ENCODE measurements at regions not wholly inside any gene's neighbourhood (a gene's known extent, or its start where the extent isn't known, plus 50 kb on each side); places are given as distances from the start of the nearest gene placed in this dataset.

GRCh38 chr13:44014501-44014900 is 134.8 kb downstream of the LACC1 start:
- CTCF ChIA-PET = interaction anchor here (1.0 kb wide), 1 partner anchor 34 kb away, joined by 3 read pairs; no protein-coding TSS in a partner anchor
- no peak for DNase-seq (ENCODE audit: extremely low spot score)
- POLR2A ChIA-PET = no interaction called here
- TF ChIP-seq SP1 (IDR thresholded peaks at IDR 0.05) (no peak), ARNT (IDR thresholded peaks at IDR 0.05) (no peak), LEF1 (IDR thresholded peaks at IDR 0.05; ENCODE audit: borderline replicate concordance) (no peak), ELF4 (IDR thresholded peaks at IDR 0.05) (no peak), L3MBTL2 (conservative IDR thresholded peaks at IDR 0.05) (no peak), ZNF384 (IDR thresholded peaks at IDR 0.05) (no peak), HDGF (IDR thresholded peaks at IDR 0.05; ENCODE audit: borderline replicate concordance) (no peak), FOXK2 (IDR thresholded peaks at IDR 0.05) (no peak)

GRCh38 chr13:44015118-44015517 is 135.4 kb downstream of the LACC1 start:
- POLR2A ChIA-PET = no interaction called here
- DNase-seq (ENCODE audit: extremely low spot score) = no peak
- TF ChIP-seq ELF4 (IDR thresholded peaks at IDR 0.05) = no peak
- no peak for TF ChIP-seq NFRKB (IDR thresholded peaks at IDR 0.05)
- TF ChIP-seq TARDBP (IDR thresholded peaks at IDR 0.05) = no peak
- TF ChIP-seq L3MBTL2 (conservative IDR thresholded peaks at IDR 0.05) = no peak
- TF ChIP-seq PKNOX1 (IDR thresholded peaks at IDR 0.05) = no peak
- no peak for TF ChIP-seq LEF1 (IDR thresholded peaks at IDR 0.05; ENCODE audit: borderline replicate concordance)
- TF ChIP-seq BHLHE40 (IDR thresholded peaks at IDR 0.05; ENCODE audit: borderline replicate concordance) = no peak
- TF ChIP-seq FOXA1 (IDR thresholded peaks at IDR 0.05) = no peak
- TF ChIP-seq FOXK2 (IDR thresholded peaks at IDR 0.05) = no peak
- TF ChIP-seq SUZ12 (IDR thresholded peaks at IDR 0.05) = no peak
- TF ChIP-seq ZNF384 (IDR thresholded peaks at IDR 0.05) = no peak
- no peak for TF ChIP-seq FOXM1 (IDR thresholded peaks at IDR 0.05; ENCODE audit: borderline replicate concordance)
- CTCF ChIA-PET = no interaction called here

- POLR2A ChIA-PET = no interaction called here
- no peak for DNase-seq (ENCODE audit: extremely low spot score)
- TF ChIP-seq LEF1 (IDR thresholded peaks at IDR 0.05; ENCODE audit: borderline replicate concordance) (no peak), ZNF384 (IDR thresholded peaks at IDR 0.05) (no peak), HDGF (IDR thresholded peaks at IDR 0.05; ENCODE audit: borderline replicate concordance) (no peak), L3MBTL2 (conservative IDR thresholded peaks at IDR 0.05) (no peak), ARNT (IDR thresholded peaks at IDR 0.05) (no peak)
- CTCF ChIA-PET = no interaction called here
Observed at GRCh38 chr13:44015811-44016210, 136.1 kb downstream of the LACC1 start.

GRCh38 chr13:44017756-44018309 is 138.1 kb downstream of the LACC1 start:
- DNase-seq (ENCODE audit: extremely low spot score) = no peak
- ChIA-PET CTCF (no interaction called here), POLR2A (no interaction called here)
- TF ChIP-seq SP1 (IDR thresholded peaks at IDR 0.05) (no peak), ELF4 (IDR thresholded peaks at IDR 0.05) (no peak), FOXK2 (IDR thresholded peaks at IDR 0.05) (no peak)

GRCh38 chr13:44019651-44020050 is 139.9 kb downstream of the LACC1 start:
- CTCF ChIA-PET = no interaction called here
- TF ChIP-seq PKNOX1 (IDR thresholded peaks at IDR 0.05) (no peak), SUZ12 (IDR thresholded peaks at IDR 0.05) (no peak), L3MBTL2 (conservative IDR thresholded peaks at IDR 0.05) (no peak), TARDBP (IDR thresholded peaks at IDR 0.05) (no peak), LEF1 (IDR thresholded peaks at IDR 0.05; ENCODE audit: borderline replicate concordance) (no peak), FOXK2 (IDR thresholded peaks at IDR 0.05) (no peak), ARNT (IDR thresholded peaks at IDR 0.05) (no peak), HDGF (IDR thresholded peaks at IDR 0.05; ENCODE audit: borderline replicate concordance) (no peak), FOXA1 (IDR thresholded peaks at IDR 0.05) (no peak), ELF4 (IDR thresholded peaks at IDR 0.05) (no peak), FOXM1 (IDR thresholded peaks at IDR 0.05; ENCODE audit: borderline replicate concordance) (no peak), CTBP1 (IDR thresholded peaks at IDR 0.05; ENCODE audit: borderline replicate concordance) (no peak), NFRKB (IDR thresholded peaks at IDR 0.05) (no peak), SP1 (IDR thresholded peaks at IDR 0.05) (no peak), BHLHE40 (IDR thresholded peaks at IDR 0.05; ENCODE audit: borderline replicate concordance) (no peak), ZNF384 (IDR thresholded peaks at IDR 0.05) (no peak)
- no peak for DNase-seq (ENCODE audit: extremely low spot score)
- POLR2A ChIA-PET = no interaction called here

- TF ChIP-seq ZNF384 (IDR thresholded peaks at IDR 0.05) (no peak), ELF4 (IDR thresholded peaks at IDR 0.05) (no peak), TARDBP (IDR thresholded peaks at IDR 0.05) (no peak)
- ChIA-PET CTCF (no interaction called here), POLR2A (no interaction called here)
- DNase-seq (ENCODE audit: extremely low spot score) = no peak
Observed at GRCh38 chr13:44021422-44021821, 141.7 kb downstream of the LACC1 start.

- no peak for DNase-seq (ENCODE audit: extremely low spot score)
- POLR2A ChIA-PET = no interaction called here
- CTCF ChIA-PET = no interaction called here
Observed at GRCh38 chr13:44022196-44022595, 142.5 kb downstream of the LACC1 start.

More at GRCh38 chr13:44022196-44022595, 142.5 kb downstream of the LACC1 start:
- TF ChIP-seq NFRKB (IDR thresholded peaks at IDR 0.05) (no peak), FOXK2 (IDR thresholded peaks at IDR 0.05) (no peak), ARNT (IDR thresholded peaks at IDR 0.05) (no peak), SUZ12 (IDR thresholded peaks at IDR 0.05) (no peak), L3MBTL2 (conservative IDR thresholded peaks at IDR 0.05) (no peak), ELF4 (IDR thresholded peaks at IDR 0.05) (no peak), CTBP1 (IDR thresholded peaks at IDR 0.05; ENCODE audit: borderline replicate concordance) (no peak), TARDBP (IDR thresholded peaks at IDR 0.05) (no peak), PKNOX1 (IDR thresholded peaks at IDR 0.05) (no peak), BHLHE40 (IDR thresholded peaks at IDR 0.05; ENCODE audit: borderline replicate concordance) (no peak), ZNF384 (IDR thresholded peaks at IDR 0.05) (no peak), HDGF (IDR thresholded peaks at IDR 0.05; ENCODE audit: borderline replicate concordance) (no peak), FOXA1 (IDR thresholded peaks at IDR 0.05) (no peak), SP1 (IDR thresholded peaks at IDR 0.05) (no peak), FOXM1 (IDR thresholded peaks at IDR 0.05; ENCODE audit: borderline replicate concordance) (no peak), LEF1 (IDR thresholded peaks at IDR 0.05; ENCODE audit: borderline replicate concordance) (no peak)
